MM.1S (cell line): ENCODE measurements at regions not wholly inside any gene's neighbourhood (a gene's known extent, or its start where the extent isn't known, plus 50 kb on each side); places are given as distances from the start of the nearest gene placed in this dataset.

Experiments used
- DNase-seq: peaks from one replicate; pipeline ENCODE4 v3.0.0-alpha.2; 2015
- H2AFZ ChIP-seq: fragments of 300-600 bp; sonication (generic); 2 replicates; pipeline ENCODE4 v1.6.0; 2016; ENCODE audit warnings: antibody characterized with exemption, low read length
- H3F3A ChIP-seq: fragments of 300-600 bp; sonication (generic); 2 replicates; pipeline ENCODE4 v1.6.1; 2016; ENCODE audit warnings: mild to moderate bottlenecking, antibody characterized with exemption, low read length, moderate library complexity, mixed read lengths; ENCODE audit not compliant: insufficient read depth
- H3K27ac ChIP-seq: fragments of 300-600 bp; sonication (generic); 2 replicates; pipeline ENCODE4 v1.5.1; 2016; ENCODE audit warnings: mild to moderate bottlenecking, low read length
- H3K27me3 ChIP-seq: fragments of 300-600 bp; sonication (generic); replicated peaks from 2 replicates; pipeline ENCODE4 v1.6.0; 2016; ENCODE audit warnings: low read length; ENCODE audit not compliant: insufficient read depth
- H3K36me3 ChIP-seq: fragments of 300-600 bp; sonication (generic); replicated peaks from 2 replicates; pipeline ENCODE4 v1.6.1; 2016; ENCODE audit warnings: mild to moderate bottlenecking, low read length, mixed read lengths; ENCODE audit not compliant: insufficient read depth
- H3K4me1 ChIP-seq: fragments of 300-600 bp; sonication (generic); 2 replicates; pipeline ENCODE4 v1.6.1; 2016; ENCODE audit warnings: low read length, mixed read lengths
- H3K4me2 ChIP-seq: fragments of 300-600 bp; sonication (generic); 2 replicates; pipeline ENCODE4 v1.6.0; 2016; ENCODE audit warnings: low read depth, low read length
- H3K4me3 ChIP-seq: fragments of 300-600 bp; sonication (generic); 2 replicates; pipeline ENCODE4 v1.5.1; 2016; ENCODE audit warnings: low read length, mixed read lengths
- H3K79me2 ChIP-seq: fragments of 300-600 bp; sonication (generic); 2 replicates; pipeline ENCODE4 v1.6.1; 2016; ENCODE audit warnings: mixed run types, low read length, mixed read lengths
- H3K9ac ChIP-seq: fragments of 300-600 bp; sonication (generic); 2 replicates; pipeline ENCODE4 v1.6.1; 2016; ENCODE audit warnings: low read length, mixed read lengths
- H3K9me2 ChIP-seq: fragments of 300-600 bp; sonication (generic); replicated peaks from 2 replicates; pipeline ENCODE4 v1.6.1; 2016; ENCODE audit warnings: mild to moderate bottlenecking, low read length, mixed read lengths; ENCODE audit not compliant: insufficient read depth
- H3K9me3 ChIP-seq: fragments of 300-600 bp; sonication (generic); replicated peaks from 2 replicates; pipeline ENCODE4 v1.6.1; 2016; ENCODE audit warnings: mild to moderate bottlenecking, low read length, mixed read lengths; ENCODE audit not compliant: insufficient read depth
- H4K20me1 ChIP-seq: fragments of 300-600 bp; sonication (generic); 2 replicates; pipeline ENCODE4 v1.6.1; 2016; ENCODE audit warnings: mild to moderate bottlenecking, low read length, moderate library complexity, mixed read lengths; ENCODE audit not compliant: insufficient read depth
- EZH2 ChIP-seq: fragments of 300-600 bp; sonication (generic); optimal IDR thresholded peaks from 2 replicates; pipeline ENCODE3; 2017; ENCODE audit warnings: low read depth, mild to moderate bottlenecking, antibody characterized with exemption, low read length, mixed read lengths
- EZH2phosphoT487 ChIP-seq: fragments of 300-600 bp; sonication (generic); IDR thresholded peaks from 2 replicates; pipeline ENCODE4 v1.6.1; 2018; ENCODE audit warnings: antibody characterized with exemption, low read length
- TF ChIP-seq, protein P1 (sequence below): fragments of 300-600 bp; sonication (generic); IDR thresholded peaks from 2 replicates; pipeline ENCODE4 v1.5.1; 2016; ENCODE audit warnings: antibody characterized with exemption, low read length, mixed read lengths

- H3K9ac ChIP-seq, result no peak overlapping the region
- no peak overlapping the region for H2AFZ ChIP-seq
- no peaks in the 10 kb centered on the region for H3K9me3 ChIP-seq
- no peaks in the 10 kb centered on the region for H3K9me2 ChIP-seq
- H3K4me1 ChIP-seq, result no peaks in the 10 kb centered on the region
- no peak overlapping the region for H3K4me2 ChIP-seq
- TF ChIP-seq EZH2phosphoT487 (no peak), EZH2 (no peak)
- TF ChIP-seq, protein P1, sequence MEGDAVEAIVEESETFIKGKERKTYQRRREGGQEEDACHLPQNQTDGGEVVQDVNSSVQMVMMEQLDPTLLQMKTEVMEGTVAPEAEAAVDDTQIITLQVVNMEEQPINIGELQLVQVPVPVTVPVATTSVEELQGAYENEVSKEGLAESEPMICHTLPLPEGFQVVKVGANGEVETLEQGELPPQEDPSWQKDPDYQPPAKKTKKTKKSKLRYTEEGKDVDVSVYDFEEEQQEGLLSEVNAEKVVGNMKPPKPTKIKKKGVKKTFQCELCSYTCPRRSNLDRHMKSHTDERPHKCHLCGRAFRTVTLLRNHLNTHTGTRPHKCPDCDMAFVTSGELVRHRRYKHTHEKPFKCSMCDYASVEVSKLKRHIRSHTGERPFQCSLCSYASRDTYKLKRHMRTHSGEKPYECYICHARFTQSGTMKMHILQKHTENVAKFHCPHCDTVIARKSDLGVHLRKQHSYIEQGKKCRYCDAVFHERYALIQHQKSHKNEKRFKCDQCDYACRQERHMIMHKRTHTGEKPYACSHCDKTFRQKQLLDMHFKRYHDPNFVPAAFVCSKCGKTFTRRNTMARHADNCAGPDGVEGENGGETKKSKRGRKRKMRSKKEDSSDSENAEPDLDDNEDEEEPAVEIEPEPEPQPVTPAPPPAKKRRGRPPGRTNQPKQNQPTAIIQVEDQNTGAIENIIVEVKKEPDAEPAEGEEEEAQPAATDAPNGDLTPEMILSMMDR, result no peak
- H3K4me3 ChIP-seq, result no peak overlapping the region
- no peak for DNase-seq
- no peaks in the 10 kb centered on the region for H3K36me3 ChIP-seq
- H3F3A ChIP-seq, result no peaks in the 10 kb centered on the region
- no peaks in the 10 kb centered on the region for H3K79me2 ChIP-seq
- no peak overlapping the region for H3K27ac ChIP-seq
- H4K20me1 ChIP-seq, result no peaks in the 10 kb centered on the region
- H3K27me3 ChIP-seq, result no peaks in the 10 kb centered on the region
Observed at GRCh38 chr1:99538618-99538956, 107.3 kb upstream of the PALMD start.

DNA sequence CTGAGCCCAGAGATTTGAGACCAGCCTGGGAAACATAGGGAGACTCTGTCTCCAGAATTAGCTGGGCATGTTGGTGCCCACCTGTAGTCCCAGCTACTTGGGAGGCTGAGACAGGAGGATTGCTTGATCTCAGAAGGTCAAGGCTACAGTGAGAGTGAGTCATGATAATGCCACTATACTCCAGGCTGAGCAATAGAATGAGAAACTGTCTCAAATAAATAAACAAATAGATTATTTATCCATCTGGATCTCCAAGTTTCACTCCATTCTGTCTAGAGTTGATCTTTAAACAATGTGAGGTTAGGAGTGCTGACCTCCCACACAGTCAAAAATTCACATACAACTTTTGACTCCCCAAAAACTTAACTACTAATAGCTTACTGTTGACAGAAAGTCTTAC lies 106.8 kb upstream of the PALMD start:
- H3K4me1 ChIP-seq, result no peaks in the 10 kb centered on the region; the same call in 1 of the 2 replicates
- no peak overlapping the region for H3K9ac ChIP-seq
- no peak for DNase-seq

GRCh38 chr1:99540744-99541143 lies 105.2 kb upstream of the PALMD start:
- Histone ChIP-seq H3K9me3 (no peaks in the 10 kb centered on the region), H3K79me2 (no peaks in the 10 kb centered on the region), H3F3A (no peaks in the 10 kb centered on the region), H4K20me1 (no peaks in the 10 kb centered on the region), H3K4me3 (no peak overlapping the region), H3K9me2 (no peaks in the 10 kb centered on the region), H3K27me3 (no peaks in the 10 kb centered on the region), H3K36me3 (no peaks in the 10 kb centered on the region), H3K4me1 (no peaks in the 10 kb centered on the region; the same call in 1 of the 2 replicates), H3K27ac (no peak overlapping the region), H3K9ac (no peak overlapping the region), H3K4me2 (no peak overlapping the region), H2AFZ (no peak overlapping the region)
- DNase-seq, result no peak
- TF ChIP-seq EZH2phosphoT487 (no peak), EZH2 (no peak)
- TF ChIP-seq, protein P1, result no peak

More for the DNA sequence above, 106.8 kb upstream of the PALMD start:
- no peaks in the 10 kb centered on the region for H3K36me3 ChIP-seq
- no peaks in the 10 kb centered on the region for H3F3A ChIP-seq
- no peaks in the 10 kb centered on the region for H3K9me2 ChIP-seq
- no peak overlapping the region for H3K27ac ChIP-seq
- H3K4me2 ChIP-seq, result no peak overlapping the region
- H3K4me3 ChIP-seq, result no peak overlapping the region
- no peaks in the 10 kb centered on the region for H3K27me3 ChIP-seq
- no peak for TF ChIP-seq EZH2phosphoT487
- no peak for TF ChIP-seq EZH2
- TF ChIP-seq, protein P1, result no peak
- no peaks in the 10 kb centered on the region for H3K79me2 ChIP-seq
- no peak overlapping the region for H2AFZ ChIP-seq
- no peaks in the 10 kb centered on the region for H3K9me3 ChIP-seq
- H4K20me1 ChIP-seq, result no peaks in the 10 kb centered on the region
